ENCODE measurements at regions not wholly inside any gene's neighbourhood (a gene's known extent, or its start where the extent isn't known, plus 50 kb on each side); places are given as distances from the start of the nearest gene placed in this dataset.

- TF ChIP-seq, protein P1, sequence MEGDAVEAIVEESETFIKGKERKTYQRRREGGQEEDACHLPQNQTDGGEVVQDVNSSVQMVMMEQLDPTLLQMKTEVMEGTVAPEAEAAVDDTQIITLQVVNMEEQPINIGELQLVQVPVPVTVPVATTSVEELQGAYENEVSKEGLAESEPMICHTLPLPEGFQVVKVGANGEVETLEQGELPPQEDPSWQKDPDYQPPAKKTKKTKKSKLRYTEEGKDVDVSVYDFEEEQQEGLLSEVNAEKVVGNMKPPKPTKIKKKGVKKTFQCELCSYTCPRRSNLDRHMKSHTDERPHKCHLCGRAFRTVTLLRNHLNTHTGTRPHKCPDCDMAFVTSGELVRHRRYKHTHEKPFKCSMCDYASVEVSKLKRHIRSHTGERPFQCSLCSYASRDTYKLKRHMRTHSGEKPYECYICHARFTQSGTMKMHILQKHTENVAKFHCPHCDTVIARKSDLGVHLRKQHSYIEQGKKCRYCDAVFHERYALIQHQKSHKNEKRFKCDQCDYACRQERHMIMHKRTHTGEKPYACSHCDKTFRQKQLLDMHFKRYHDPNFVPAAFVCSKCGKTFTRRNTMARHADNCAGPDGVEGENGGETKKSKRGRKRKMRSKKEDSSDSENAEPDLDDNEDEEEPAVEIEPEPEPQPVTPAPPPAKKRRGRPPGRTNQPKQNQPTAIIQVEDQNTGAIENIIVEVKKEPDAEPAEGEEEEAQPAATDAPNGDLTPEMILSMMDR (conservative IDR thresholded peaks at IDR 0.05; ENCODE audit: low read length): 0 out of 2 replicates have a peak, but pooled peaks have one; percentile 23
- TF ChIP-seq EZH2phosphoT487 (IDR thresholded peaks at IDR 0.05; ENCODE audit: borderline replicate concordance): no peak
These were observed 98.2 kb upstream of the PGRMC2 start for GRCh38 chr4:128385683-128386304.
